ENCODE measurements at regions not wholly inside any gene's neighbourhood (a gene's known extent, or its start where the extent isn't known, plus 50 kb on each side); places are given as distances from the start of the nearest gene placed in this dataset.

GRCh38 chr2:88318956-88319330 lies 133.6 kb downstream of the FOXI3 start:
- TF ChIP-seq POLR2A (IDR thresholded peaks at IDR 0.05; ENCODE audit: low read depth, low read length): no peak
- no peak for TF ChIP-seq POLR2AphosphoS5 (IDR thresholded peaks at IDR 0.05; ENCODE audit: low read depth, low read length)
- no peak for TF ChIP-seq POU2F2 (IDR thresholded peaks at IDR 0.05; ENCODE audit: low read depth, low read length)
- no peak for TF ChIP-seq TAF1 (IDR thresholded peaks at IDR 0.05; ENCODE audit: low read depth, low read length)
- TF ChIP-seq PAX5 (IDR thresholded peaks at IDR 0.05; ENCODE audit: insufficient read depth, low read length, severe bottlenecking): no peak
